ENCODE measurements at regions not wholly inside any gene's neighbourhood (a gene's known extent, or its start where the extent isn't known, plus 50 kb on each side); places are given as distances from the start of the nearest gene placed in this dataset.

- ATAC-seq (no peak), DNase-seq (ENCODE audit: low spot score) (no peak), FAIRE-seq (no peak)
- Histone ChIP-seq H3K9ac (ENCODE audit: insufficient read depth, low read depth, low read length) (no peak overlapping the region), H3K9me3 (ENCODE audit: low read length) (no peaks in the 10 kb centered on the region), H3K4me1 (ENCODE audit: insufficient read depth, low read length) (peaks cover 16% of the 10 kb centered on the region), H4K20me1 (ENCODE audit: insufficient read depth, low read length) (no peaks in the 10 kb centered on the region), H3K4me3 (replicated peaks in 1 of 3; ENCODE audit: insufficient read depth in 1 of 3, low read depth in 2 of 3, low read length in 3 of 3) (no peak overlapping the region), H2AFZ (ENCODE audit: low read length) (no peak overlapping the region), H3K36me3 (replicated peaks in 1 of 2; ENCODE audit: control insufficient read depth in 1 of 2, insufficient read depth in 2 of 2, low read length in 2 of 2) (no peaks in the 10 kb centered on the region), H3K79me2 (ENCODE audit: insufficient read depth, low read length) (no peaks in the 10 kb centered on the region), H3K4me2 (ENCODE audit: low read depth, low read length) (no peak overlapping the region), H3K27ac (ENCODE audit: extremely low read length, insufficient read depth, low read length) (no peak overlapping the region), H3K27me3 (ENCODE audit: control insufficient read depth in 1 of 2, insufficient read depth in 2 of 2, low read length in 2 of 2) (no peaks in the 10 kb centered on the region)
- no peak for TF ChIP-seq ZBTB43 (CRISPR knock-in tag; conservative IDR thresholded peaks at IDR 0.05)
- no peak for TF ChIP-seq ZBTB7B (CRISPR knock-in tag; IDR thresholded peaks at IDR 0.05)
- no peak for TF ChIP-seq FOXO4 (CRISPR knock-in tag; conservative IDR thresholded peaks at IDR 0.05)
- no peak for TF ChIP-seq SP4 (CRISPR knock-in tag; IDR thresholded peaks at IDR 0.05)
- TF ChIP-seq PBX2 (CRISPR knock-in tag; IDR thresholded peaks at IDR 0.05), result no peak
- no peak for TF ChIP-seq ZFP41 (CRISPR knock-in tag; IDR thresholded peaks at IDR 0.05; ENCODE audit: borderline replicate concordance)
- TF ChIP-seq ZNF674 (CRISPR knock-in tag; IDR thresholded peaks at IDR 0.05; ENCODE audit: low read depth), result no peak
- TF ChIP-seq BRD4 (CRISPR knock-in tag; IDR thresholded peaks at IDR 0.05), result no peak
- no peak for TF ChIP-seq HNRNPH1 (optimal IDR thresholded peaks at IDR 0.05; ENCODE audit: low read depth, low read length)
- no peak for TF ChIP-seq ETV6 (CRISPR knock-in tag; conservative IDR thresholded peaks at IDR 0.05)
- no peak for TF ChIP-seq ZFP37 (CRISPR knock-in tag; IDR thresholded peaks at IDR 0.05; ENCODE audit: borderline replicate concordance)
- no peak for TF ChIP-seq CHCHD3 (CRISPR knock-in tag; IDR thresholded peaks at IDR 0.05)
- intact Hi-C loops (cut with micrococcal nuclease; ENCODE audit: unreplicated experiment), result no loop called here
- no CpG with 5 or more reads among the region's 1 CpG for WGBS (ENCODE audit: low lambda C conversion rate)
- CTCF ChIA-PET (ENCODE audit: low intra/inter-chr PET ratio, low total read pairs), result no interaction called here
- BruUV-seq (replicated peaks), result no TSS peak
- POLR2A ChIA-PET, result no interaction called here
- in situ Hi-C loops (cut with HindIII; ENCODE audit: extremely low pct_ligation_motif_present, low pct_unique_long_range_greater_than_20kb), result no loop called here
Measured at GRCh38 chr3:139100821-139101220, 56.1 kb upstream of the PRR23C start.
